Gastrocnemius medialis (tissue), 4 donors: ENCODE measurements at regions not wholly inside any gene's neighbourhood (a gene's known extent, or its start where the extent isn't known, plus 50 kb on each side); places are given as distances from the start of the nearest gene placed in this dataset.

Experiments
- POLR2A ChIP-seq, 2 donors: fragments of 450-650 bp; IDR thresholded peaks; one replicate each; pipeline ENCODE4 v1.6.1; 2017; ENCODE audit warnings: antibody characterized with exemption in 2 of 2, mild to moderate bottlenecking in 2 of 2, moderate library complexity in 2 of 2
- TF ChIP-seq, protein P1 (sequence below), 5 experiments: fragments of 450-650 bp in 3 of 5; fragments of 200-600 bp in 2 of 5; sonication (generic) in 2 of 5; IDR thresholded peaks in 4 of 5; conservative IDR thresholded peaks in 1 of 5; 1 replicate in 4 of 5; 2 replicates in 1 of 5; pipeline ENCODE4 v1.5.1; 2016 to 2019; ENCODE audit warnings: antibody characterized with exemption in 5 of 5, mild to moderate bottlenecking in 3 of 5, moderate library complexity in 3 of 5

DNA sequence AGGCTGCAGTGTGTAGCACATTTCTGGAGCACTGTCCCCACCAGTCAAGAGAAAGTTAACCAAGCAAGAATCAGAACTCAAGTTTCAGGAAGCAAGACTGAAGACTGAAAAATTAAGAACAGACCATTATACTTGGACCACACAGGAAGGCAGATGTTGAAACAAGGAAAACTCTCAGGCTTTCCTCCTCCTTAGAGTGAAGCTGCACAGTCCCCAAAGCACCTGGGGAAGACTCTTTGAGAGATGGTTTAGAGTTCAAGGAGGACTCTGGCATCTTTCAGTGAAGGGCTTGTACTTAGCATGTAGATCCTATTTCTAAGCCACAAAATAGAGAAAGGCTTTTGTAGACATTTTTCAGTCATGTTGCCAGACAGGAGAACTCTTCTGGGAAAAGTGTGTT, 113.7 kb upstream of the KCTD3 start:
- TF ChIP-seq, protein P1, sequence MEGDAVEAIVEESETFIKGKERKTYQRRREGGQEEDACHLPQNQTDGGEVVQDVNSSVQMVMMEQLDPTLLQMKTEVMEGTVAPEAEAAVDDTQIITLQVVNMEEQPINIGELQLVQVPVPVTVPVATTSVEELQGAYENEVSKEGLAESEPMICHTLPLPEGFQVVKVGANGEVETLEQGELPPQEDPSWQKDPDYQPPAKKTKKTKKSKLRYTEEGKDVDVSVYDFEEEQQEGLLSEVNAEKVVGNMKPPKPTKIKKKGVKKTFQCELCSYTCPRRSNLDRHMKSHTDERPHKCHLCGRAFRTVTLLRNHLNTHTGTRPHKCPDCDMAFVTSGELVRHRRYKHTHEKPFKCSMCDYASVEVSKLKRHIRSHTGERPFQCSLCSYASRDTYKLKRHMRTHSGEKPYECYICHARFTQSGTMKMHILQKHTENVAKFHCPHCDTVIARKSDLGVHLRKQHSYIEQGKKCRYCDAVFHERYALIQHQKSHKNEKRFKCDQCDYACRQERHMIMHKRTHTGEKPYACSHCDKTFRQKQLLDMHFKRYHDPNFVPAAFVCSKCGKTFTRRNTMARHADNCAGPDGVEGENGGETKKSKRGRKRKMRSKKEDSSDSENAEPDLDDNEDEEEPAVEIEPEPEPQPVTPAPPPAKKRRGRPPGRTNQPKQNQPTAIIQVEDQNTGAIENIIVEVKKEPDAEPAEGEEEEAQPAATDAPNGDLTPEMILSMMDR (IDR thresholded peaks at IDR 0.05 in 4 of 5, conservative IDR thresholded peaks at IDR 0.05 in 1 of 5) = no peak
- TF ChIP-seq POLR2A (IDR thresholded peaks at IDR 0.05) = no peak
